IMR-90 (cell line): ENCODE measurements at regions not wholly inside any gene's neighbourhood (a gene's known extent, or its start where the extent isn't known, plus 50 kb on each side); places are given as distances from the start of the nearest gene placed in this dataset.

Experiments used
- ATAC-seq: fragments of 200-7000 bp; cut with Tn5 transposase; 2 replicates; pipeline ENCODE4 v1.9.1; 2020; ENCODE audit warnings: low read depth, mild to moderate bottlenecking, moderate library complexity
- BruUV-seq: library from RNA; stranded (reverse); fragments of 400-500 nt; replicated peaks from 2 replicates; lab custom pipeline; 2021; lab: Mats Ljungman, UMichigan
- CTCF ChIA-PET: fragments of 300-600 bp; formaldehyde crosslinking; extraction: SDS; loops from one replicate; lab custom pipeline; 2021; ENCODE audit warnings: antibody characterized with exemption; lab: Yijun Ruan, JAX
- POLR2A ChIA-PET: fragments of 300-600 bp; sonication (Branson Sonifier 250); formaldehyde crosslinking; loops from one replicate; lab custom pipeline; 2022; ENCODE audit warnings: antibody characterized with exemption; ENCODE audit not compliant: unreplicated experiment; lab: Charles Lee
- DNase-seq: peaks from one replicate; pipeline ENCODE4 v3.0.0; 2013
- H2AFZ ChIP-seq: replicated peaks from 2 replicates; pipeline ENCODE3; 2013; ENCODE audit warnings: low read length, mild to moderate bottlenecking; ENCODE audit not compliant: poor library complexity
- H2AK5ac ChIP-seq: 2 replicates; pipeline ENCODE4 v1.6.1; 2013; ENCODE audit warnings: low read depth, low read length, inconsistent platforms
- H2AK9ac ChIP-seq: replicated peaks from 2 replicates; pipeline ENCODE3; 2013; ENCODE audit warnings: mild to moderate bottlenecking, low read depth, low read length, moderate library complexity; ENCODE audit not compliant: poor library complexity
- H2BK120ac ChIP-seq: 2 replicates; pipeline ENCODE4 v1.6.1; 2013; ENCODE audit warnings: low read depth, low read length, inconsistent platforms
- H2BK15ac ChIP-seq: 3 replicates; pipeline ENCODE4 v1.6.1; 2013; ENCODE audit warnings: low read depth, low read length, inconsistent platforms
- H2BK20ac ChIP-seq: 2 replicates; pipeline ENCODE4 v1.6.1; 2013; ENCODE audit warnings: low read depth, mild to moderate bottlenecking, inconsistent platforms, low read length, moderate library complexity
- H2BK5ac ChIP-seq: 2 replicates; pipeline ENCODE4 v1.6.1; 2013; ENCODE audit warnings: mild to moderate bottlenecking, low read depth, low read length, inconsistent platforms; ENCODE audit not compliant: poor library complexity, severe bottlenecking
- H3K14ac ChIP-seq: replicated peaks from 2 replicates; pipeline ENCODE4 v1.6.1; 2013; ENCODE audit warnings: low read depth, low read length, inconsistent platforms
- H3K18ac ChIP-seq: 2 replicates; pipeline ENCODE4 v1.6.1; 2013; ENCODE audit warnings: low read depth, low read length, control low read depth
- H3K23ac ChIP-seq: 2 replicates; pipeline ENCODE4 v1.6.1; 2013; ENCODE audit warnings: low read depth, low read length, inconsistent platforms
- H3K27ac ChIP-seq: 2 replicates; pipeline ENCODE4 v1.5.1; 2013; ENCODE audit warnings: mild to moderate bottlenecking, control low read depth, low read length; ENCODE audit not compliant: insufficient read depth
- H3K27me3 ChIP-seq: 2 replicates; pipeline ENCODE4 v1.6.1; 2013; ENCODE audit warnings: low read length; ENCODE audit not compliant: control insufficient read depth, insufficient read depth
- H3K36me3 ChIP-seq: 2 replicates; pipeline ENCODE4 v1.6.1; 2013; ENCODE audit warnings: low read length, mixed read lengths; ENCODE audit not compliant: control insufficient read depth, insufficient read depth
- H3K4ac ChIP-seq: 2 replicates; pipeline ENCODE4 v1.6.1; 2013; ENCODE audit warnings: low read depth, low read length, inconsistent platforms
- H3K4me1 ChIP-seq: 2 replicates; pipeline ENCODE4 v1.6.1; 2013; ENCODE audit warnings: low read length, mixed read lengths; ENCODE audit not compliant: control insufficient read depth, insufficient read depth
- H3K4me2 ChIP-seq: 2 replicates; pipeline ENCODE4 v1.6.1; 2013; ENCODE audit warnings: low read depth, mild to moderate bottlenecking, control low read depth, low read length, moderate library complexity
- H3K4me3 ChIP-seq: 2 replicates; pipeline ENCODE4 v1.5.1; 2013; ENCODE audit warnings: low read depth, mild to moderate bottlenecking, control low read depth, low read length, moderate library complexity; ENCODE audit not compliant: insufficient read depth
- H3K56ac ChIP-seq: 2 replicates; pipeline ENCODE4 v1.6.1; 2013; ENCODE audit warnings: low read length, inconsistent platforms; ENCODE audit not compliant: insufficient read depth; ENCODE audit errors: extremely low read depth
- H3K79me1 ChIP-seq, 2 experiments: 2 replicates each; pipeline ENCODE4 v1.6.1; 2013; ENCODE audit warnings: low read length in 2 of 2, inconsistent platforms in 1 of 2, low read depth in 1 of 2
- H3K9ac ChIP-seq: 2 replicates; pipeline ENCODE4 v1.6.1; 2013; ENCODE audit warnings: low read depth, low read length, control low read depth
- H3K9me1 ChIP-seq: 2 replicates; pipeline ENCODE4 v1.6.1; 2013; ENCODE audit warnings: low read length, inconsistent platforms; ENCODE audit not compliant: insufficient read depth
- H3K9me3 ChIP-seq: 2 replicates; pipeline ENCODE4 v1.6.1; 2013; ENCODE audit warnings: low read length; ENCODE audit not compliant: control insufficient read depth, insufficient read depth
- H4K20me1 ChIP-seq: 2 replicates; pipeline ENCODE4 v1.6.1; 2013; ENCODE audit warnings: low read length, inconsistent platforms; ENCODE audit not compliant: insufficient read depth
- H4K5ac ChIP-seq: 2 replicates; pipeline ENCODE4 v1.6.1; 2013; ENCODE audit warnings: mild to moderate bottlenecking, low read depth, low read length, control low read depth
- H4K8ac ChIP-seq, 2 experiments: 2 replicates each; pipeline ENCODE4 v1.6.1; 2013; ENCODE audit warnings: low read depth in 2 of 2, low read length in 2 of 2, control low read depth in 1 of 2, inconsistent platforms in 1 of 2
- H4K91ac ChIP-seq: 2 replicates; pipeline ENCODE4 v1.6.1; 2013; ENCODE audit warnings: low read depth, low read length, inconsistent platforms; ENCODE audit not compliant: insufficient read depth
- BHLHE40 ChIP-seq: fragments of 150-350 bp; IDR thresholded peaks from 2 replicates; pipeline ENCODE4 v1.6.1; 2016; ENCODE audit warnings: mild to moderate bottlenecking, low read depth, low read length
- CEBPB ChIP-seq: IDR thresholded peaks from 2 replicates; pipeline ENCODE4 v1.6.1; 2012; ENCODE audit warnings: low read depth, low read length, improper control_type of control experiment
- CHD1 ChIP-seq: IDR thresholded peaks from 2 replicates; pipeline ENCODE4 v1.6.1; 2012; ENCODE audit warnings: low read depth, low read length, improper control_type of control experiment
- FOS ChIP-seq: fragments of 150-350 bp; IDR thresholded peaks from 2 replicates; pipeline ENCODE4 v1.6.1; 2016; ENCODE audit warnings: low read depth, low read length
- MAFK ChIP-seq: IDR thresholded peaks from 2 replicates; pipeline ENCODE4 v1.6.1; 2012; ENCODE audit warnings: low read depth, low read length, improper control_type of control experiment
- MAZ ChIP-seq: IDR thresholded peaks from 2 replicates; pipeline ENCODE4 v1.6.1; 2012; ENCODE audit warnings: low read depth, mild to moderate bottlenecking, low read length, improper control_type of control experiment, moderate library complexity, borderline replicate concordance
- MXI1 ChIP-seq: IDR thresholded peaks from 2 replicates; pipeline ENCODE4 v1.6.1; 2012; ENCODE audit warnings: low read depth, mild to moderate bottlenecking, low read length, moderate library complexity, borderline replicate concordance
- NFE2L2 ChIP-seq: fragments of 150-350 bp; IDR thresholded peaks from 2 replicates; pipeline ENCODE4 v1.6.1; 2016; ENCODE audit warnings: low read depth, mild to moderate bottlenecking, low read length
- POLR2A ChIP-seq: IDR thresholded peaks from 2 replicates; pipeline ENCODE4 v1.6.1; 2012; ENCODE audit warnings: mild to moderate bottlenecking, low read depth, low read length
- RAD21 ChIP-seq: IDR thresholded peaks from 2 replicates; pipeline ENCODE4 v1.6.1; 2012; ENCODE audit warnings: low read length, improper control_type of control experiment
- RCOR1 ChIP-seq: IDR thresholded peaks from 2 replicates; pipeline ENCODE4 v1.6.1; 2012; ENCODE audit warnings: mild to moderate bottlenecking, low read length, improper control_type of control experiment; ENCODE audit not compliant: insufficient replicate concordance
- RFX5 ChIP-seq: IDR thresholded peaks from 2 replicates; pipeline ENCODE4 v1.8.0; 2012; ENCODE audit warnings: low read depth, mild to moderate bottlenecking, low read length, moderate library complexity
- SMC3 ChIP-seq: fragments of 150-350 bp; IDR thresholded peaks from 2 replicates; pipeline ENCODE4 v1.6.1; 2016; ENCODE audit warnings: low read depth, mild to moderate bottlenecking, antibody characterized with exemption, low read length, moderate library complexity
- WGBS, 2 experiments: methylation state at CpG; one replicate each; pipeline versions ENCODE4 v1.1.5 to v1.1.7; 2013; ENCODE audit warnings: missing lambda C conversion rate in 2 of 2; ENCODE audit not compliant: insufficient read length in 1 of 2; ENCODE audit errors: extremely low coverage in 2 of 2; 5-methylcytosine and 5-hydroxymethylcytosine counted together
- dilution Hi-C: fragments of 300-500 bp; cut with HindIII; formaldehyde crosslinking; loops from one replicate; pipeline ENCODE4 v1.14.3; 2018; ENCODE audit warnings: low sequenced_read_pairs; ENCODE audit not compliant: unreplicated experiment
- in situ Hi-C: fragments of 300-500 bp; cut with MboI; formaldehyde crosslinking; loops from 3 replicates; pipeline ENCODE4 v1.14.3; 2019; ENCODE audit warnings: low sequenced_read_pairs, inconsistent platforms, mixed read lengths
- intact Hi-C: fragments of 100-400 bp; cut with micrococcal nuclease; formaldehyde crosslinking; loops from 2 replicates; pipeline ENCODE4 v1.10.0; 2022
- TF ChIP-seq, protein P1 (sequence below): fragments of 150-350 bp; IDR thresholded peaks from 2 replicates; pipeline ENCODE4 v1.6.1; 2016; ENCODE audit warnings: low read depth, mild to moderate bottlenecking, low read length, moderate library complexity, borderline replicate concordance
- TF ChIP-seq, protein P2 (sequence below): conservative IDR thresholded peaks from 2 replicates; pipeline ENCODE4 v1.5.1; 2012; ENCODE audit warnings: mild to moderate bottlenecking, low read depth, low read length, improper control_type of control experiment
- TF ChIP-seq, protein P3 (sequence below): fragments of 150-350 bp; IDR thresholded peaks from 2 replicates; pipeline ENCODE4 v1.6.1; 2017; ENCODE audit warnings: mild to moderate bottlenecking, antibody characterized with exemption, low read length, low read depth

DNA sequence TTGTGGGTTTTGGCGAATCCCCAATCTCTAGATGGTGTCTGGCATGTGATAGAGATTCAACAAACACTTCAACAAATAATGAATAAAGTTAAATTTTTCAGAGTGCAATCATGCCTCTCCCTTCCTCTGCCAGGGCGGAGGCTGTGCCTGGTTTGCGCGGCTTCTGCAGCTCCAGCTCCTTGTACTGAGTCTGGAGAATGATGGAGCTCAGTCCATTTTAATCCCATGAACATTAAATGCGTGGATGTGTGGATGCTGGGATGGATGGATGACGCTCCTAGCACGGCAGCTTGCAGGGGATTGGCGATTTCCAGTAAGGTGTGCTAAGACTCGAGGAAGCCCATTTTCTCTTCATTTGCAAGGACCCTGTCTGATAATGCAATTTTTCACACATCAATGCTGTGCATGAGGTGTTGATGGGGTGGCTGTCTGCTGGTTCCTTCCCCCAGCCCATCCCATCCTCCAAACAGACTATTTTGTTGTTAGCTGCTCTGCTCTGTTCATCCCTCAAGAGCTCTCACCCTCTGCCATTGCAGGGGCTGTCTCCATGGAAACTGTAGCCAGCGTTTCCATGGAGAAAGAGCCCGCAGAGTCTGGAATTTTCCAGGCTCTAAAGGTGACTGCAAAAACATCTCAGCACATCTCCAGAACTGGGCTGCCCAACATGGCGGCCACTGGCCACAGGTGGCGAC lies 92.6 kb upstream of the PEG3 start:
- Histone ChIP-seq H2BK15ac (no peak overlapping the region), H4K20me1 (no peaks in the 10 kb centered on the region), H2AK9ac (no peak overlapping the region), H2BK5ac (no peak overlapping the region), H3K36me3 (no peaks in the 10 kb centered on the region), H3K27me3 (no peaks in the 10 kb centered on the region), H3K9me1 (no peaks in the 10 kb centered on the region), H3K79me1 (no peaks in the 10 kb centered on the region), H3K4me3 (no peak overlapping the region), H4K5ac (no peak overlapping the region), H3K27ac (no peak overlapping the region), H3K4me2 (no peak overlapping the region), H2AFZ (no peak overlapping the region), H2BK20ac (no peak overlapping the region), H3K14ac (no peak overlapping the region), H3K18ac (no peak overlapping the region), H3K23ac (no peak overlapping the region), H3K4ac (no peak overlapping the region), H4K91ac (no peak overlapping the region), H4K8ac (no peak overlapping the region), H3K4me1 (no peaks in the 10 kb centered on the region), H3K9me3 (peaks cover 22% of the 10 kb centered on the region), H2AK5ac (no peak overlapping the region), H2BK120ac (no peak overlapping the region), H3K56ac (no peak overlapping the region), H3K9ac (no peak overlapping the region)
- no peak for DNase-seq
- ChIA-PET CTCF (no interaction called here), POLR2A (no interaction called here)
- in situ Hi-C loops, result no loop called here
- dilution Hi-C loops, result no loop called here
- BruUV-seq, result no TSS peak
- intact Hi-C loops, result no loop called here
- WGBS, 2 experiments, result 0% methylated on average over 2 of the region's 13 CpGs; no CpG with 5 or more reads in 1 of the 2 experiments
- ATAC-seq, result no peak
- TF ChIP-seq, protein P1, sequence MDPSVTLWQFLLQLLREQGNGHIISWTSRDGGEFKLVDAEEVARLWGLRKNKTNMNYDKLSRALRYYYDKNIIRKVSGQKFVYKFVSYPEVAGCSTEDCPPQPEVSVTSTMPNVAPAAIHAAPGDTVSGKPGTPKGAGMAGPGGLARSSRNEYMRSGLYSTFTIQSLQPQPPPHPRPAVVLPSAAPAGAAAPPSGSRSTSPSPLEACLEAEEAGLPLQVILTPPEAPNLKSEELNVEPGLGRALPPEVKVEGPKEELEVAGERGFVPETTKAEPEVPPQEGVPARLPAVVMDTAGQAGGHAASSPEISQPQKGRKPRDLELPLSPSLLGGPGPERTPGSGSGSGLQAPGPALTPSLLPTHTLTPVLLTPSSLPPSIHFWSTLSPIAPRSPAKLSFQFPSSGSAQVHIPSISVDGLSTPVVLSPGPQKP, result no peak
- TF ChIP-seq CHD1 (no peak), SMC3 (no peak), RCOR1 (no peak), MAZ (no peak), NFE2L2 (no peak), CEBPB (no peak), MXI1 (no peak), BHLHE40 (no peak), POLR2A (no peak), FOS (no peak), MAFK (no peak), RFX5 (no peak), RAD21 (no peak)
- TF ChIP-seq, protein P2, sequence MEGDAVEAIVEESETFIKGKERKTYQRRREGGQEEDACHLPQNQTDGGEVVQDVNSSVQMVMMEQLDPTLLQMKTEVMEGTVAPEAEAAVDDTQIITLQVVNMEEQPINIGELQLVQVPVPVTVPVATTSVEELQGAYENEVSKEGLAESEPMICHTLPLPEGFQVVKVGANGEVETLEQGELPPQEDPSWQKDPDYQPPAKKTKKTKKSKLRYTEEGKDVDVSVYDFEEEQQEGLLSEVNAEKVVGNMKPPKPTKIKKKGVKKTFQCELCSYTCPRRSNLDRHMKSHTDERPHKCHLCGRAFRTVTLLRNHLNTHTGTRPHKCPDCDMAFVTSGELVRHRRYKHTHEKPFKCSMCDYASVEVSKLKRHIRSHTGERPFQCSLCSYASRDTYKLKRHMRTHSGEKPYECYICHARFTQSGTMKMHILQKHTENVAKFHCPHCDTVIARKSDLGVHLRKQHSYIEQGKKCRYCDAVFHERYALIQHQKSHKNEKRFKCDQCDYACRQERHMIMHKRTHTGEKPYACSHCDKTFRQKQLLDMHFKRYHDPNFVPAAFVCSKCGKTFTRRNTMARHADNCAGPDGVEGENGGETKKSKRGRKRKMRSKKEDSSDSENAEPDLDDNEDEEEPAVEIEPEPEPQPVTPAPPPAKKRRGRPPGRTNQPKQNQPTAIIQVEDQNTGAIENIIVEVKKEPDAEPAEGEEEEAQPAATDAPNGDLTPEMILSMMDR, result no peak
- TF ChIP-seq, protein P3, sequence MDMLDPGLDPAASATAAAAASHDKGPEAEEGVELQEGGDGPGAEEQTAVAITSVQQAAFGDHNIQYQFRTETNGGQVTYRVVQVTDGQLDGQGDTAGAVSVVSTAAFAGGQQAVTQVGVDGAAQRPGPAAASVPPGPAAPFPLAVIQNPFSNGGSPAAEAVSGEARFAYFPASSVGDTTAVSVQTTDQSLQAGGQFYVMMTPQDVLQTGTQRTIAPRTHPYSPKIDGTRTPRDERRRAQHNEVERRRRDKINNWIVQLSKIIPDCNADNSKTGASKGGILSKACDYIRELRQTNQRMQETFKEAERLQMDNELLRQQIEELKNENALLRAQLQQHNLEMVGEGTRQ, result no peak
